HFF-Myc (cell line): ENCODE measurements at regions not wholly inside any gene's neighbourhood (a gene's known extent, or its start where the extent isn't known, plus 50 kb on each side); places are given as distances from the start of the nearest gene placed in this dataset.
"Not testable (repeated sequence)": the region's sequence is repeated elsewhere in the genome, so short reads cannot be mapped to it uniquely, and the experiment has no call there.

Experiments
- DNase-seq: peaks from one replicate; pipeline ENCODE4 v3.0.0-alpha.2; 2011; ENCODE audit warnings: low read depth; ENCODE audit errors: extremely low read depth
- H3K4me3 ChIP-seq: replicated peaks from 2 replicates; pipeline ENCODE4 v1.5.1; 2011; ENCODE audit warnings: low read depth, mild to moderate bottlenecking, control low read depth, low read length

- not testable (repeated sequence) for DNase-seq, H3K4me3 ChIP-seq
Observed at GRCh38 chr5:176045442-176045841, 77.3 kb upstream of the THOC3 start.

DNA sequence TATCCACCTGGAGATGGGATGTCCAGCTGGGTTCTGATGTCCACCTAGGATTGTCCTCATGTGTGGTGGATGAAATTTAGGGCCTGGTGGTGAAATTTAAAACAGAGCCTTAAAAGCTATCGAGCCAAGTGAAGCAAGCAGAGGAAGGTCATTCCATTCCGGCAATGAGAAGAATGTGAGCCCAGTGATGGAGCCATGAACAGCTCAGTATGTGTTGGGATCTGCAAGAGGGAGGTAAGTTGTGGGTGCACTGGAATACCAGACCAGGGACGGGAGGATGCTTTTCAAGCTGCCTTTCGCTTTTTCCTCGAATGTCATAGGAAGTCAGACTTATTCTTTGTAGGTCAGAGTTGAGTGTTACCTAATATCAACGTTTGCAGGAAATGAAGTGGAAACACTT, 80.6 kb upstream of the THOC3 start:
- not testable (repeated sequence) for H3K4me3 ChIP-seq

DNA sequence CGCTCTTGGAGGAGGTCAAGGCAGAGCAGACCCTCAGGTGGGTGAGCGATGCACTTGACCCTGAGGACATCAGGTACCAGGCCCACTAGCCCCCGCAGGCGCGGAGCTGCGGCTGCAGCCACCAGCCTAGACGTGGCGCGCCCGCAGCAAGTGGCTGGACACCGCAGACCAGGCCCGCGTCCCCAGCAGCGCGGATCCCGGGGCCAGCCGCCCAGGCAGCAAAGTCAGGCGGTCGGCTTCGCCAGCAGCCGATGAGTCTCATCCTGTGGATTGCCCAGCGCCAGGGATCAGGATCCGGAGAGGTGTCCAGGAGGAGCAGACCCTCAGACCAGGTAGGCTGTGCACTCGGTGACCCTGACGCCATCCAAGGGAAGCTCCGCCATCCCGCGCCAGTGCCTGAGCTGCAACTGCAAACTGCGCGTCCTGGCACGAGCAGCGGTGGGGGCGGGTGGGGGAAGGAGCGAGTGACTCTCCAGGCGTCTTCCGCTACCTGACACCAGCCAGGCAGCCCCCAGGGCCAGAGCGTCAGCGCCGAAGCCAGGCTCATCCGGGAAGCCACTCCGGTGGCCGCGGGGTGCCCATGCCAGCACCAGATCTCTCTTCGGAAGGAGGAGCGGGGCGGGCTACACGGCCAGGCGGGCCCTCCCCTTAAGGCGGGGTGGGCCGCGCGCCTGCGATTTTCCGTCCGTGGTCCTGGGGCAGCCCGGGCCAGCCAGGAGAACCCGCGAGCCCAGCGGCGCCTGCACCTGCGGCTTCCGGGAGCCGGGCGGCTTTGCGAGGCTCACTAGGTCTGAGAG, 92.6 kb upstream of the THOC3 start:
- DNase-seq, H3K4me3 ChIP-seq: not testable (repeated sequence)

More for the DNA sequence above, 80.6 kb upstream of the THOC3 start:
- DNase-seq = not testable (repeated sequence)

DNA sequence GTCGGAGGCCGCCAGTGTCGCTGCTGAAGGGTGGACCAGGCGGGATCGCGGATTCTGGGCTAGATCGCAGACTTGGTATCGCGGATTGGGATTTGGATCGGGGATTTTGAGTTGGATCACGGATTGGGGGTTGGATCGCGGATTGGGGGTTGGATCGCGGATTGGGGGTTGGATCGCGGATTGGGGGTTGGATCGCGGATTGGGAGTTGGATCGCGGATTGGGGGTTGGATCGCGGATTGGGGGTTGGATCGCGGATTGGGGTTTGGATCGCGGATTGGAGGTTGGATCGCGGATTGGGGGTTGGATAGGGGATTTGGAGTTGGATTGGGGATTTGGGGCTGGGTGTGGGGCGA, 93.1 kb upstream of the THOC3 start:
- DNase-seq = not testable (repeated sequence)

DNA sequence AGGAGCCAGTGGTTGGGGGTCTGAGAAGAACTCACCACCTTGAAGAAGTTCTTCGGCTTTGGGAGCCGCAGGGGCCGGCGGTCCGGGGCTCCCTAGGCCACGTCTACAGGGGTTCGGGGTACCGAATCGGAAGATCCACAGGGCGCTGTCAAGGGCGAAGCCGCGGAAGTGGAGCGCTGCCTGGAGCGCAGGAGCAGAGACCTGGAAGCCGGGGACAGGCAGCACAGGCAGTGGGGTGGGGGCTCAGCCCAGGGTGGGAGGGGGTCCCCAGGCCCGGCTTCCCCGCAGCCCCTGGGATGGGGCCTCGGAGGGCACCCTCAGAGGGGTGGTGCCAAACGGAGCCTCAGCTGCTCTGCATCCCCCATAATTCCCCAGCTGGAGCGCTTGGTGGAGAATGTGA, 93.5 kb upstream of the THOC3 start:
- not testable (repeated sequence) for DNase-seq, H3K4me3 ChIP-seq

More for the DNA sequence above, 93.1 kb upstream of the THOC3 start:
- not testable (repeated sequence) for H3K4me3 ChIP-seq

DNA sequence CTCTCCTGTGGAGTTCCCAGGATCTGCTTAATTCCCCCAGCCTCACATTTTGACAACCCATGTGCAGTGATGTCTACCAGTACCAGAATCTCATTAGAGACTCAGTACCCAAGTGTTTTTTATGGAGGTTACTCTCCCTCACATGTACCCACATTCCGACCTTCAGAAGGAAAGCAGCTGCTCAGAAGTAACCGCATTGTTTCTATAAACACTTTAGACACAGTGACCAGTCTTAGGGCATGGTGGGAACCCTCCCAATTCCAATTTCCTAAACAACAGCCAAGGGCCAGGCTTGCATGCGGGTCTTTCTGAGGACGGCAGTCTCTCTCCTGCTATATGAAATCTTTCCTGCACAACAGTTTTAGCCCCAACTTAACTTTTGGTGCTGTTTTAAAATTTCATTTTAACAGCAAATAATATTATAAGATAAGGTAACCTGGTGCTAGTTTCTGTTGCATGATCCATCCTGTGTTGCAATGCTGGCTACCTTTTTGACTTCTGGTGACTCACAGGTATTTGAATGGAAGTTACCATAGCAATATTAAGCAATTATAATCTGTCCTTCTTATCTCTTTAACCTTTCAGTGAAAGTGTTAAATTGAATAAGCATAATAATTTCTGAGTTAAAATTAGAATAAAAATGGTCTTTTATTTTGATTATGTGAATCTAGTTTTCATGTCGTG, 98.3 kb upstream of the THOC3 start:
- not testable (repeated sequence) for H3K4me3 ChIP-seq, DNase-seq

- DNase-seq, H3K4me3 ChIP-seq: not testable (repeated sequence)
Observed at GRCh38 chr5:176067162-176067561, 99.0 kb upstream of the THOC3 start.

DNA sequence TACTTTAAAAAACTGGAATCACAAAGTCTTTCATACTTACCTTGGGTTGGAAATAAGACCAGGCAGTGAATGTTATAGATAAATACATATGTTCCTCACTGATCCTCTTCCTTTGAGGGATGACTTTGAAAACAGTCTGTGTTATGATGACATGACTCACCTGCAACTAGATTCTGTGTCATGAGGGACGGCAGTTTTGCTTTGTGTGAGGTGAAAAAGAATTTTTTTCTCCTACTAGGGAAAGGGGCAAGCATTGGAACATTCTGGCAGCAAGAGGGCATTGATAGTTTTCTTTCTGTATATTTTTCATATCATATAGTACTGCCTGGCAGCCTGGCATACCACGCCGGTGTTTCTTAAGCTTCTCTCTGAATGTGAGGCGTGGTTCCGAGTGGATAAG, 99.8 kb upstream of the THOC3 start:
- H3K4me3 ChIP-seq, DNase-seq: not testable (repeated sequence)

DNA sequence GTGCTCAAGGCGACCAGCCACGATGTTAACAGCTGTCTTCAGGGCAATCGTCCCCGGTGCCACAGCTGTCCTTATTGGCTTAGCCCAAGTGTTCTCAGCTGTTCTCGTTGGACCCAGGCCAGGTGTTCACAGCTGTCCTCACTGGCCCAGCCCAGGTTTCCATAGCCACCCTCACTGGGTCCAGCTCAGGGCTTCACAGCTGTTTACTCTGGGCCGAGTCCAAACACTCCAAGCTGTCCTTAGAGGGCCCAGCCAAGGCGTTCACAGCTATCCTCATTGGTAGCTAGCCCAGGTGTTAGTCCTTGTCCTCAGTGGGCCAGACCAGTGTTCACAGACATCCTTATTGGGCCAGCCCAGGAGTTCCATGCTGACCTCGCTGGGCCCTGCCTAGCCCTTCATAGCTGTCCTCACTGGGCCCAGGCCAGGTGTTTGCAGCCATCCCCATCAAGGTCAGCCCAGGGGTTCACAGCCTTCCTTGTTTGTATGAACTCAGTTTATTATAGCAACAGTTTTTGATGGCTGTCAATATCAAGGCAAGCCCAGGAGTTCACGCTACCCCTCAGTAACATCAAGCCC, 106.0 kb upstream of the THOC3 start:
- not testable (repeated sequence) for DNase-seq, H3K4me3 ChIP-seq

DNA sequence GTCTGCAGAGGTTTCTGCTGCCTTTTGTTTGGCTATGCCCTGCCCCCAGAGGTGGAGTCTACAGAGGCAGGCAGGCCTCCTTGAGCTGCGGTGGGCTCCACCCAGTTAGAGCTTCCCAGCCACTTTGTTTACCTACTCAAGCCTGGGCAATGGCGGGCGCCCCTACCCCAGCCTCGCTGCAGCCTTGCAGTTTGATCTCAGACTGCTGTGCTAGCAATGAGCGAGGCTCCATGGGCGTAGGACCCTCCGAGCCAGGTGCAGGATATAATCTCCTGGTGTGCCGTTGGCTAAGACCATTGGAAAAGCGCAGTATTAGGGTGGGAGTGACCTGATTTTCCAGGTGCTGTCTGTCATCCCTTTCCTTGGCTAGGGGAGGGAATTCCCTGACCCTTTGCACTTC, 115.6 kb upstream of the THOC3 start:
- DNase-seq = not testable (repeated sequence)

GRCh38 chr5:176103083-176103482, 135.0 kb upstream of the THOC3 start:
- not testable (repeated sequence) for DNase-seq

More for the DNA sequence above, 115.6 kb upstream of the THOC3 start:
- not testable (repeated sequence) for H3K4me3 ChIP-seq

GRCh38 chr5:176112888-176113287, 125.3 kb upstream of the SIMC1 start:
- not testable (repeated sequence) for DNase-seq, H3K4me3 ChIP-seq

More at GRCh38 chr5:176103083-176103482, 135.0 kb upstream of the THOC3 start:
- not testable (repeated sequence) for H3K4me3 ChIP-seq

DNA sequence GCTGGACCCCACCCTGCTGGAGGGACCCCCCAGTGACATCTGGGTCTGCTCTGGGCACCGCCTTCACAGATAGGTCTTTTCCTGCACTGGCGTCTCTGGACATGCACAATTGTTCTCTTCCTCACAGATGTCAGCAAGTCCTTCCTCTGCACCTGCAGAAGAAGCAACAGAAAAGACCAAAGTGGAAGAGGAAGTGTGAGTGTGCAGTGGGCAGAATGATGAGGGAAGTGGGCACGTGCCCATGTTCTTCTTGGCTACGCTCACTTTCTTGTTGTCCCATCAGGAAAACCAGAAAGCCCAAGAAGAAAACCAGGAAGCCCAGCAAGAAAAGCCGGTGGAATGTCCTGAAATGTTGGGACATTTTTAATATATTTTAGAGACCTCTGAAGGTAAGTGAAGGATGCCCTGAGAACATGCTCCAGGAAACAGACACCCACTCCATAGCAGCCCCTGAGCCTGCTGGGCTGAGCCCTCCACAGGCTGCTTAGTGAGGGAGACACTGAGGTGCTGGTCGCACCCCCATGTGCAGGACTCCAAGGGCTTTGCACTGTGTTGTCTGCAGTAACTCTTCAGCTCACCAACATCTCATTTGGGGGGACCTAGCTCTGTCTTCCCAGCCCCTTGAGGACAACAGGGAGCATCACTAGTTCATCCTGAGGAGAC, 124.4 kb upstream of the SIMC1 start:
- not testable (repeated sequence) for H3K4me3 ChIP-seq, DNase-seq

DNA sequence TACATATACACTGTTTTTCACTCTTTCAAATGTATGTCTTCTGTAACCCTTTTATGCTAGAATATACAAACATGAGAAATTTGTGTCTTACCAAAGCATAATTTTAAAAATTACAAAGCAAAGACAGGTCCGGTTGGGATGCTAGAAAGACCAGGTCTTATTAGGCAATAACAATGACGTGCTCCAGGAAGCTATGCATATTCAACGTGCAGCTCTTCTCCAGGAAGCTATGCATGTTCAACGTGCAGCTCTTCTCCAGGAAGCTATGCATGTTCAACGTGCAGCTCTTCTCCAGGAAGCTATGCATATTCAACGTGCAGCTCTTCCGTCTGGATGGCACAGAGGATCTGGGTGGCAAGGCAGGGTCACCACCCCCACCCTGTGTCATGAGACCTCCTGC, 123.4 kb upstream of the SIMC1 start:
- not testable (repeated sequence) for DNase-seq, H3K4me3 ChIP-seq

- H3K4me3 ChIP-seq, DNase-seq: not testable (repeated sequence)
Observed at GRCh38 chr5:176117699-176118238, 120.5 kb upstream of the SIMC1 start.

DNA sequence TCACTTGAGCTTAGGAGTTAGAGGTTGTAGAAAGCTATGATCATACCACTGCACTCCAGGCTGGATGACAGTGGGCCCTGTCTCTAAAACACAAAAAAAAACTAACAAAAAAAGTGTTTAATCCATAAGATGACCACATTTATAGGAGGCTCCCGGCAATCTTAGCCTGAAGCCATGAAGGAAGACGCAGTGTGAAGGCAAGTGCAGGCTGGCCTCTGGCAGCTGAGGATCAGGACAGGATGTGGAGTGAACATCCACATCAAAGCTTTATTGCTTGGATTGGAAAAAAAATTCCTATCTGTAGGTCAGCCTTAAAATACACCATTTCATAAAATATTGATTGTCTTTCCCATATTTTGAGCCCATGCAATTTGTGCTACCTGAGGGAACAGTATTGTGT, 115.9 kb upstream of the SIMC1 start:
- H3K4me3 ChIP-seq, DNase-seq: not testable (repeated sequence)

GRCh38 chr5:176124120-176124519, 114.1 kb upstream of the SIMC1 start:
- not testable (repeated sequence) for DNase-seq, H3K4me3 ChIP-seq
